ENCODE measurements at regions not wholly inside any gene's neighbourhood (a gene's known extent, or its start where the extent isn't known, plus 50 kb on each side); places are given as distances from the start of the nearest gene placed in this dataset.

DNA sequence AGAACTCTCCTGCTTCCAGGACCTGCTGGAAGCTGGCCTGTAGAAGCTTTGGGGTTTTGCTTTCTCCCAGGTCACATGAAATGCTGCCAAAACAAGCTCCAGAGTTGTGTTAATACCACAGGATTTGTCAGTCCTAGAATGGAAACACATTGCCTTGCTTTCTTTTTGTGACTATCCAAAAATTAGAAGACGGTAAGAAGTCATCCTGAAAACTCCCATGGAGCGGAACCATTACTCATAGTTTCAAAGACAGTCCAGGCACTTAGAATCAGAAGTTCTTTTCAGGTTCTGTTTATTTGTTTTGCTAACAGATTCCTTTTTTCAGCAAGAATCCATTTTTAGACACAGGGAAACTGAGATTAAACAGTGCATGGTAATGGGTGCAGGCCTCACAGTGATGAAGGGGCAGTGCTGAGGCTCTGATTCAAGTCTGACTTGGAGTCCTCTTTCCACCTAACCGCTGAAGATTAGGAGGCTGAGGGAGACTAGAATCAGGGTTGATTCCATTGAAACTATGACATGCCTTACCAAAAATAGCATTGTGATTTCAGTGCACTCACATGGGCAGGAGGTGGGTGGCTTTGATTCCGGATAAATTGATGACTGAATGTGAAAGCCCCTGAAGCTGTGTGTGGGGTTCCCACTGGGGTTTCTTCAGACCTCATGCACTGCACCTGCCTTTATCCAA is 72.2 kb upstream of the NAA20 start:
- ChIA-PET CTCF (interaction anchor here (1.1 kb wide), 1 partner anchor 9 kb away, joined by 3 read pairs; no protein-coding TSS in a partner anchor), POLR2A (no interaction called here)
- DNase-seq (ENCODE audit: low read depth): no peak
- TF ChIP-seq, protein P1, sequence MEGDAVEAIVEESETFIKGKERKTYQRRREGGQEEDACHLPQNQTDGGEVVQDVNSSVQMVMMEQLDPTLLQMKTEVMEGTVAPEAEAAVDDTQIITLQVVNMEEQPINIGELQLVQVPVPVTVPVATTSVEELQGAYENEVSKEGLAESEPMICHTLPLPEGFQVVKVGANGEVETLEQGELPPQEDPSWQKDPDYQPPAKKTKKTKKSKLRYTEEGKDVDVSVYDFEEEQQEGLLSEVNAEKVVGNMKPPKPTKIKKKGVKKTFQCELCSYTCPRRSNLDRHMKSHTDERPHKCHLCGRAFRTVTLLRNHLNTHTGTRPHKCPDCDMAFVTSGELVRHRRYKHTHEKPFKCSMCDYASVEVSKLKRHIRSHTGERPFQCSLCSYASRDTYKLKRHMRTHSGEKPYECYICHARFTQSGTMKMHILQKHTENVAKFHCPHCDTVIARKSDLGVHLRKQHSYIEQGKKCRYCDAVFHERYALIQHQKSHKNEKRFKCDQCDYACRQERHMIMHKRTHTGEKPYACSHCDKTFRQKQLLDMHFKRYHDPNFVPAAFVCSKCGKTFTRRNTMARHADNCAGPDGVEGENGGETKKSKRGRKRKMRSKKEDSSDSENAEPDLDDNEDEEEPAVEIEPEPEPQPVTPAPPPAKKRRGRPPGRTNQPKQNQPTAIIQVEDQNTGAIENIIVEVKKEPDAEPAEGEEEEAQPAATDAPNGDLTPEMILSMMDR (IDR thresholded peaks at IDR 0.05; ENCODE audit: insufficient read depth, low read depth, low read length): no peak
- Histone ChIP-seq H3K27me3 (ENCODE audit: control insufficient read depth, insufficient read depth, low read length) (no peaks in the 10 kb centered on the region), H3K36me3 (ENCODE audit: control insufficient read depth, insufficient read depth, low read length) (peaks cover 3% of the 10 kb centered on the region; the same call in 1 of the 2 replicates), H3K4me3 (ENCODE audit: low read depth, low read length) (no peak overlapping the region)

DNA sequence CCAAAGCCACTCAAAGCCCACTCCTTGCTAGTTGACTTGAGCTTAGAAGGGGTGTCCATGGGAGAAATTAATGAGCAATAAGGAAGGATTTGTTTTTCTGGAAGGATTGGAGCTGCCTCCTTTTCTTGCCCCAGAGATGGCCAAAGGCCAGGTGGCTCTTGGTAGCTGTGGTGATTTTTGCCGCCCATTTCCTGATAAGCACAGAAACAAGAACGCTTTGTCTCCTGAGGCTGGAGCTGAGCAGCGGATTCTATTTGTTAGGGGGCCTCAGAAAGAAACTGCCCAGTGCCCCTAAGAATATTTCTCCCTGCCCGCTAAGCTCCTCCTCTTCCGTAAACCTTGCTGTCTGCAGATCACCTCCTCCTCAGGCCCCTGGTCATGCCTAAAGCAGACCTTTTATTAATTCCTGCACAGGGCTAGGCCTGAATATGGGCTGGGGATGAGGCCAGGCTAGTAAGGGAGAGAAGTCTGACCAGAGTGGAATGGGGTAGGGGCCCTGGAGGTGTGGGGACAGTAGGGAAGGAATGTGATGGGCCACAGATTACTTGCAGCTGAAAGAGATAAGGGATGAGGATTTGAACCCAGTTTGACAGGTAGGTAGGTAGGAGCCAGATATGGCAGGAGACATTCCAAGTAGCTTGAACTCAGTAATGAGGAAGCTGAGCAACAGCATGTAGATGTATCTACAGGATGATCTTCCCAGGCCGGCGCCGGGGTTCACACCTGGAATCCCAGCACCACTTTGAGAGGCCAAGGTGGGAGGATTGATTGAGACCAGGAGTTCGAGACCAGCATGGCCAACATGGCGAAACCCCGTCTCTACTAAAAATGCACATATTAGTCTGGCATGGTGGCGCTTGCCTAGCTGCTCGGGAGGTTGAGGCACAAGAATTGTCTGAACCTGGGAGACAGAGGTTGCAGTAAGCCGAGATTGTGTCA is 71.2 kb upstream of the NAA20 start:
- POLR2A ChIA-PET: no interaction called here
- CTCF ChIA-PET: interaction anchor here (1.2 kb wide), 1 partner anchor 13 kb away, joined by 4 read pairs; no protein-coding TSS in a partner anchor
- Histone ChIP-seq H3K27me3 (ENCODE audit: control insufficient read depth, insufficient read depth, low read length) (no peaks in the 10 kb centered on the region), H3K4me3 (ENCODE audit: low read depth, low read length) (no peak overlapping the region), H3K36me3 (ENCODE audit: control insufficient read depth, insufficient read depth, low read length) (peaks cover 3% of the 10 kb centered on the region; the same call in 1 of the 2 replicates)
- DNase-seq (ENCODE audit: low read depth): no peak
- TF ChIP-seq, protein P1 (IDR thresholded peaks at IDR 0.05; ENCODE audit: insufficient read depth, low read depth, low read length): no peak

DNA sequence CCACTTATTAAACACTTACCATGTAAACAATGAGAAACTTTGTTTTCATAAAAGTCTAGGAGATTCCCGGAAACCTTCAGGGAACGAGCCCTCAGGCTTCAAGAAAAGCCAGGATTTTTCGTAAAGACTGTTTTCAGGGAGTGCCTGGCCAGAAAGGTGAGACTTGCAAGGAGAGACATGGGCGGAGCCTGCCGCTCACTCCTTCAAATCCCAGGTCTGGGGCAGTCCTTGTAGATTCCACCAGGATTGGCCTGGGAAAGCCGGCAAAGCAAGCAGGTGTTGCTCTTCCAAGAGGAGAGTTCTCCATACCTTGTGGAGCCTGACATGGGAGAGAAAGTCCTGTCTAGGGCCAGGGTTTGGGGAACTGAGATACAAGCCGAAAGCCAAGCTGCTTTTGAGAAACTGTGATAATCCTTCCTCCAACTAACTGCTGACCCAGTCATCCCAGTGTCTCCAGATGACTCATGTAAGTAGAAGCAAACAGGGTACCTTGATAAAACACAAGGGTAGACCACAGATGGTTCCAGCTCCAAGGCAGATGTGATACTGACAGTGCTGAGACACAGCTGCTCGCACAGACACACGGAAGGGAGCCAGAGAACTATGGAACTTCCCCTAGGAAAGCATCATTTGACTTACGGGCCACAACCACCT is 69.4 kb upstream of the NAA20 start:
- ChIA-PET POLR2A (no interaction called here), CTCF (no interaction called here)
- no peak for DNase-seq (ENCODE audit: low read depth)
- H3K36me3 ChIP-seq (ENCODE audit: control insufficient read depth, insufficient read depth, low read length): peaks cover 3% of the 10 kb centered on the region; the same call in 1 of the 2 replicates
- TF ChIP-seq, protein P1 (IDR thresholded peaks at IDR 0.05; ENCODE audit: insufficient read depth, low read depth, low read length): no peak
- no peaks in the 10 kb centered on the region for H3K27me3 ChIP-seq (ENCODE audit: control insufficient read depth, insufficient read depth, low read length)
- no peak overlapping the region for H3K4me3 ChIP-seq (ENCODE audit: low read depth, low read length)

DNA sequence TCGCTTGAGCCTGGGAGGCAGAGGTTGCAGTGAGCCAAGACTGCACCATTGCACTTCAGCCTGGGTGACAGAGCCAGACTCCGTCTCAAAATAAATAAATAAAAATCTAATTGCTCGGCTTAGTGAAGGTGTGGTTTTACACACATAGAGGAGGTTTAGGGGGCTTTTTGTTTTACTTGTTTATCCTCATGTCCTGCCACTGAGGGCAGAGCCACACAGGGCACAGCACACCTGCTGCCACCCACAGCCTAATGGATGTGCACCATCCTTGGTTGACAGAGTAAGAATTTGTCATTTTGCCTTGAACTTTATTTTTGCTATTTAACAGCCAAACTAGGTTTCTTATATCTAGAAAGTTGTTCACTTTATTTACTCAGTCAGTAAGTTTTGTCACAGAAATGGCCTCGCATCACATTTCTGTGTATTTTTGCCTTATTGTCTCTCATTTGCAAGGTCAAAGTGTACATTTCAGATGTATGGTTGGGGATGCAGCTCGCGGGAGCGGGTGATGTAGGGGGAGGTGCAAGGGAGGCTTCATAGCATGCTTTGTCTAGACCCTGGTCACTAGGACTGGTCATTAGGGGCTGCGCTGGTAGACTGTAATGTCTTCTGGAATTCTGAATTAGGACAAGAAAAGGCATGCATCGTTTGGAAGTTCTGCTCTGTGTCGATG is 67.8 kb upstream of the NAA20 start:
- POLR2A ChIA-PET: no interaction called here
- TF ChIP-seq, protein P1 (IDR thresholded peaks at IDR 0.05; ENCODE audit: insufficient read depth, low read depth, low read length): no peak
- CTCF ChIA-PET: no interaction called here
- DNase-seq (ENCODE audit: low read depth): no peak
- H3K4me3 ChIP-seq (ENCODE audit: low read depth, low read length): no peak overlapping the region
- H3K36me3 ChIP-seq (ENCODE audit: control insufficient read depth, insufficient read depth, low read length): peaks cover 3% of the 10 kb centered on the region; the same call in 1 of the 2 replicates
- no peaks in the 10 kb centered on the region for H3K27me3 ChIP-seq (ENCODE audit: control insufficient read depth, insufficient read depth, low read length)
